B cell (primary cell): ENCODE measurements at regions not wholly inside any gene's neighbourhood (a gene's known extent, or its start where the extent isn't known, plus 50 kb on each side); places are given as distances from the start of the nearest gene placed in this dataset.

Experiments used
- CTCF ChIP-seq: fragments of 200-600 bp; IDR thresholded peaks from one replicate; pipeline ENCODE4 v1.8.0; 2022; ENCODE audit warnings: antibody characterized with exemption, mild to moderate bottlenecking
- EZH2 ChIP-seq: IDR thresholded peaks from 2 replicates; pipeline ENCODE4 v1.6.1; 2012; ENCODE audit warnings: borderline replicate concordance, low read depth, mild to moderate bottlenecking, moderate library complexity, low read length; ENCODE audit not compliant: insufficient read depth, poor library complexity, severe bottlenecking

DNA sequence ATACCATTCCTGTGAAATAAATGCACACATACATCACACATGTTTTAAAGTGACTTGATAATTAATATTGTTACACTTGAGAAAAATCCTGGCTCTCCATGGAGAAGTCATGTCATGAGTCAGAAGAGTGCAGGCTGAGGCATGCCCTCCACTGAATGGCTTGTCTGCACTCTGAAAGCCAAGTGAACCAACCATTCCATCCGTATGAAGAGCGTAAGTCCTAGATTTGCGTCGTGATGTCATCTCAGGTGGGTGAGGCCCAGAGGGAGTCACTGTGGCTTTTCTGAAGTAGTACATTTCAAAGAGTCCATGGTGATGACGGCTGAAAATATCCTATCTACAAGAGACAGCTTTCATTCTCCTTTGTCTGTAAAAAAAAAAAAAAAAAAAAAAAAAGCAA is 83.5 kb upstream of the IRX5 start:
- TF ChIP-seq CTCF (no peak), EZH2 (no peak)
